ENCODE measurements at regions not wholly inside any gene's neighbourhood (a gene's known extent, or its start where the extent isn't known, plus 50 kb on each side); places are given as distances from the start of the nearest gene placed in this dataset.

- no peak for TF ChIP-seq EP300 (IDR thresholded peaks at IDR 0.05; ENCODE audit: low read depth)
- TF ChIP-seq CTCF (IDR thresholded peaks at IDR 0.05): no peak
- no peak for TF ChIP-seq POLR2AphosphoS5 (IDR thresholded peaks at IDR 0.05)
- no peak for TF ChIP-seq POLR2A (IDR thresholded peaks at IDR 0.05)
- 74% methylated on average over 19 of the region's 19 CpGs; no CpG with 5 or more reads in 1 of the 2 donors for WGBS, 2 donors (ENCODE audit: low coverage in 1 of 2)
- intact Hi-C loops (cut with DNase I; ENCODE audit: low total_unique reads): no loop called here
- Histone ChIP-seq H3K4me1 (no peaks in the 10 kb centered on the region), H3K27me3 (peaks cover 19% of the 10 kb centered on the region), H3K36me3 (no peaks in the 10 kb centered on the region), H3K27ac (no peak overlapping the region), H3K4me3 (no peak overlapping the region), H3K9me3 (no peaks in the 10 kb centered on the region)
- DNase-seq: no peak
- in situ Hi-C loops (cut with MboI; ENCODE audit: low pct_ligation_motif_present in 1 of 4, low pct_unique_long_range_greater_than_20kb in 1 of 4, low sequenced_read_pairs in 3 of 4): no loop called here
Measured at GRCh38 chr1:22217811-22218460, 75.0 kb upstream of the WNT4 start.

GRCh38 chr1:22218618-22219250, 75.8 kb upstream of the WNT4 start:
- no peak overlapping the region for H3K27ac ChIP-seq
- H3K9me3 ChIP-seq: no peaks in the 10 kb centered on the region
- H3K4me3 ChIP-seq: no peak overlapping the region
- peaks cover 11% of the 10 kb centered on the region for H3K27me3 ChIP-seq
- no peaks in the 10 kb centered on the region for H3K36me3 ChIP-seq
- in situ Hi-C loops (cut with MboI; ENCODE audit: low pct_ligation_motif_present in 1 of 4, low pct_unique_long_range_greater_than_20kb in 1 of 4, low sequenced_read_pairs in 3 of 4): no loop called here
- no peaks in the 10 kb centered on the region for H3K4me1 ChIP-seq
- no peak for TF ChIP-seq EP300 (IDR thresholded peaks at IDR 0.05; ENCODE audit: low read depth)
- TF ChIP-seq POLR2AphosphoS5 (IDR thresholded peaks at IDR 0.05): no peak
- no peak for TF ChIP-seq POLR2A (IDR thresholded peaks at IDR 0.05)
- TF ChIP-seq CTCF (IDR thresholded peaks at IDR 0.05): no peak
- no peak for DNase-seq
- intact Hi-C loops (cut with DNase I; ENCODE audit: low total_unique reads): no loop called here
- WGBS, 2 donors (ENCODE audit: low coverage in 1 of 2): 79 to 80% methylated on average over 2 to 12 of the region's 12 CpGs

GRCh38 chr1:22221233-22221780, 78.4 kb upstream of the WNT4 start:
- peaks cover 6% of the 10 kb centered on the region for H3K27me3 ChIP-seq
- no peaks in the 10 kb centered on the region for H3K36me3 ChIP-seq
- no peak overlapping the region for H3K4me3 ChIP-seq
- 86 to 90% methylated on average over 2 to 8 of the region's 8 CpGs for WGBS, 2 donors (ENCODE audit: low coverage in 1 of 2)
- H3K4me1 ChIP-seq: no peaks in the 10 kb centered on the region
- no peak for DNase-seq
- in situ Hi-C loops (cut with MboI; ENCODE audit: low pct_ligation_motif_present in 1 of 4, low pct_unique_long_range_greater_than_20kb in 1 of 4, low sequenced_read_pairs in 3 of 4): no loop called here
- TF ChIP-seq POLR2A (IDR thresholded peaks at IDR 0.05) (no peak), POLR2AphosphoS5 (IDR thresholded peaks at IDR 0.05) (no peak), CTCF (IDR thresholded peaks at IDR 0.05) (no peak), EP300 (IDR thresholded peaks at IDR 0.05; ENCODE audit: low read depth) (no peak)
- intact Hi-C loops (cut with DNase I; ENCODE audit: low total_unique reads): no loop called here
- H3K9me3 ChIP-seq: no peaks in the 10 kb centered on the region
- H3K27ac ChIP-seq: no peak overlapping the region

- 20 to 93% methylated on average over 1 to 9 of the region's 9 CpGs for WGBS, 2 donors (ENCODE audit: low coverage in 1 of 2)
Measured at GRCh38 chr1:22222723-22223122, 79.8 kb upstream of the WNT4 start.

More at GRCh38 chr1:22222723-22223122, 79.8 kb upstream of the WNT4 start:
- H3K4me3 ChIP-seq: no peak overlapping the region
- H3K27ac ChIP-seq: no peak overlapping the region
- H3K9me3 ChIP-seq: no peaks in the 10 kb centered on the region
- no peak for TF ChIP-seq EP300 (IDR thresholded peaks at IDR 0.05; ENCODE audit: low read depth)
- no peak for TF ChIP-seq POLR2AphosphoS5 (IDR thresholded peaks at IDR 0.05)
- TF ChIP-seq POLR2A (IDR thresholded peaks at IDR 0.05): no peak
- no peak for TF ChIP-seq CTCF (IDR thresholded peaks at IDR 0.05)
- H3K27me3 ChIP-seq: peaks cover 6% of the 10 kb centered on the region
- no peak for DNase-seq
- no peaks in the 10 kb centered on the region for H3K36me3 ChIP-seq
- intact Hi-C loops (cut with DNase I; ENCODE audit: low total_unique reads) (no loop called here), in situ Hi-C loops (cut with MboI; ENCODE audit: low pct_ligation_motif_present in 1 of 4, low pct_unique_long_range_greater_than_20kb in 1 of 4, low sequenced_read_pairs in 3 of 4) (no loop called here)
- H3K4me1 ChIP-seq: no peaks in the 10 kb centered on the region
